Adrenal gland (tissue), 5 donors: ENCODE measurements at regions not wholly inside any gene's neighbourhood (a gene's known extent, or its start where the extent isn't known, plus 50 kb on each side); places are given as distances from the start of the nearest gene placed in this dataset.

Experiments
- POLR2A ChIP-seq, 2 donors: fragments of 450-650 bp; IDR thresholded peaks; one replicate each; pipeline ENCODE4 v1.6.1; 2017; ENCODE audit warnings: antibody characterized with exemption in 2 of 2, mild to moderate bottlenecking in 2 of 2, moderate library complexity in 1 of 2
- TF ChIP-seq, protein P1 (sequence below), 6 experiments: fragments of 450-650 bp in 4 of 6; fragments of 200-600 bp in 2 of 6; sonication (generic) in 1 of 6; IDR thresholded peaks; 1 replicate in 5 of 6; 2 replicates in 1 of 6; pipeline versions ENCODE4 v1.5.1 to v1.8.0; 2016 to 2021; ENCODE audit warnings: antibody characterized with exemption in 6 of 6, mild to moderate bottlenecking in 2 of 6, moderate library complexity in 1 of 6
- donor health status: DM: no; HTN: no; CAD: no.

GRCh38 chr9:135356796-135357195 lies 122.8 kb upstream of the PPP1R26 start:
- TF ChIP-seq, protein P1, sequence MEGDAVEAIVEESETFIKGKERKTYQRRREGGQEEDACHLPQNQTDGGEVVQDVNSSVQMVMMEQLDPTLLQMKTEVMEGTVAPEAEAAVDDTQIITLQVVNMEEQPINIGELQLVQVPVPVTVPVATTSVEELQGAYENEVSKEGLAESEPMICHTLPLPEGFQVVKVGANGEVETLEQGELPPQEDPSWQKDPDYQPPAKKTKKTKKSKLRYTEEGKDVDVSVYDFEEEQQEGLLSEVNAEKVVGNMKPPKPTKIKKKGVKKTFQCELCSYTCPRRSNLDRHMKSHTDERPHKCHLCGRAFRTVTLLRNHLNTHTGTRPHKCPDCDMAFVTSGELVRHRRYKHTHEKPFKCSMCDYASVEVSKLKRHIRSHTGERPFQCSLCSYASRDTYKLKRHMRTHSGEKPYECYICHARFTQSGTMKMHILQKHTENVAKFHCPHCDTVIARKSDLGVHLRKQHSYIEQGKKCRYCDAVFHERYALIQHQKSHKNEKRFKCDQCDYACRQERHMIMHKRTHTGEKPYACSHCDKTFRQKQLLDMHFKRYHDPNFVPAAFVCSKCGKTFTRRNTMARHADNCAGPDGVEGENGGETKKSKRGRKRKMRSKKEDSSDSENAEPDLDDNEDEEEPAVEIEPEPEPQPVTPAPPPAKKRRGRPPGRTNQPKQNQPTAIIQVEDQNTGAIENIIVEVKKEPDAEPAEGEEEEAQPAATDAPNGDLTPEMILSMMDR (IDR thresholded peaks at IDR 0.05), result no peak
- TF ChIP-seq POLR2A (IDR thresholded peaks at IDR 0.05), result no peak
